Esophagus muscularis mucosa (tissue), 4 donors: ENCODE measurements at regions not wholly inside any gene's neighbourhood (a gene's known extent, or its start where the extent isn't known, plus 50 kb on each side); places are given as distances from the start of the nearest gene placed in this dataset.

Source experiments
- DNase-seq: peaks from one replicate; pipeline ENCODE4 v3.0.0-alpha.2; 2017; ENCODE audit errors: extremely low spot score
- H3K27ac ChIP-seq, 4 donors: fragments of 200-600 bp; sonication (generic); replicated peaks in 1 of 4; 1 replicate in 3 of 4; 2 replicates in 1 of 4; pipeline ENCODE4 v1.5.1; 2016 to 2019; ENCODE audit warnings: mild to moderate bottlenecking in 1 of 4
- H3K27me3 ChIP-seq, 4 donors: fragments of 200-600 bp; sonication (generic); one replicate each; pipeline versions ENCODE4 v1.5.1 to v1.6.0; 2016 to 2019
- H3K36me3 ChIP-seq, 4 donors: fragments of 200-600 bp; sonication (generic); one replicate each; pipeline ENCODE4 v1.5.1; 2016 to 2019
- H3K4me1 ChIP-seq, 4 donors: fragments of 200-600 bp; sonication (generic); one replicate each; pipeline ENCODE4 v1.5.1; 2016 to 2019
- H3K4me3 ChIP-seq, 4 donors: fragments of 200-600 bp; sonication (generic); 1 replicate in 2 of 4; 2 replicates in 2 of 4; pipeline ENCODE4 v1.5.1; 2016 to 2019; ENCODE audit warnings: mild to moderate bottlenecking in 4 of 4, moderate library complexity in 1 of 4
- H3K9me3 ChIP-seq, 4 donors: fragments of 200-600 bp; sonication (generic); 1 replicate in 3 of 4; 2 replicates in 1 of 4; pipeline ENCODE4 v1.5.1; 2016 to 2019
- CTCF ChIP-seq, 3 experiments: fragments of 200-600 bp in 2 of 3; fragments of 450-650 bp in 1 of 3; sonication (generic) in 2 of 3; IDR thresholded peaks; one replicate each; pipeline ENCODE4 v1.5.1; 2017 to 2019; ENCODE audit warnings: antibody characterized with exemption in 3 of 3, mild to moderate bottlenecking in 2 of 3, moderate library complexity in 1 of 3
- EP300 ChIP-seq: sonication (generic); formaldehyde crosslinking; IDR thresholded peaks from one replicate; pipeline ENCODE4 v1.6.1; 2017; ENCODE audit warnings: antibody characterized with exemption
- POLR2A ChIP-seq: fragments of 450-650 bp; IDR thresholded peaks from one replicate; pipeline ENCODE4 v1.6.1; 2017; ENCODE audit warnings: antibody characterized with exemption, moderate library complexity, mild to moderate bottlenecking, low read depth
- POLR2AphosphoS5 ChIP-seq, 2 donors: sonication (generic); formaldehyde crosslinking; IDR thresholded peaks; one replicate each; pipeline ENCODE4 v1.6.1; 2017; ENCODE audit warnings: antibody characterized with exemption in 2 of 2
- WGBS: methylation state at CpG from one replicate; pipeline ENCODE4 v1.1.5; 2018; 5-methylcytosine and 5-hydroxymethylcytosine counted together
- intact Hi-C: fragments of 100-400 bp; cut with DNase I; formaldehyde crosslinking; loops from one replicate; pipeline ENCODE4 v1.15.1; 2023

GRCh38 chr2:182565911-182566567 lies 139.2 kb upstream of the PDE1A start:
- no peaks in the 10 kb centered on the region for H3K4me1 ChIP-seq
- H3K4me3 ChIP-seq: no peak overlapping the region
- H3K9me3 ChIP-seq: no peaks in the 10 kb centered on the region
- no peaks in the 10 kb centered on the region for H3K36me3 ChIP-seq
- no peak overlapping the region for H3K27ac ChIP-seq
- TF ChIP-seq POLR2AphosphoS5 (IDR thresholded peaks at IDR 0.05) (no peak), POLR2A (no peak), EP300 (no peak), CTCF (IDR thresholded peaks at IDR 0.05) (no peak)
- no peaks in the 10 kb centered on the region for H3K27me3 ChIP-seq
- WGBS: 95% methylated on average over 1 of the region's 1 CpG
- DNase-seq: no peak
- intact Hi-C loops: no loop called here

GRCh38 chr2:182573553-182573952 lies 142.5 kb upstream of the DNAJC10 start:
- H3K4me1 ChIP-seq: no peaks in the 10 kb centered on the region
- DNase-seq: no peak
- intact Hi-C loops: no loop called here
- TF ChIP-seq EP300: no peak
- no peak for TF ChIP-seq CTCF (IDR thresholded peaks at IDR 0.05)
- TF ChIP-seq POLR2AphosphoS5 (IDR thresholded peaks at IDR 0.05): no peak
- no peak overlapping the region for H3K4me3 ChIP-seq
- H3K36me3 ChIP-seq: no peaks in the 10 kb centered on the region
- no peak overlapping the region for H3K27ac ChIP-seq
- H3K9me3 ChIP-seq: no peaks in the 10 kb centered on the region
- 96% methylated on average over 4 of the region's 4 CpGs for WGBS
- H3K27me3 ChIP-seq: no peaks in the 10 kb centered on the region

GRCh38 chr2:182577816-182578215 lies 138.2 kb upstream of the DNAJC10 start:
- no peak for DNase-seq
- no peak overlapping the region for H3K4me3 ChIP-seq
- H3K27me3 ChIP-seq: no peaks in the 10 kb centered on the region
- 85% methylated on average over 6 of the region's 6 CpGs for WGBS
- TF ChIP-seq POLR2A (no peak), CTCF (IDR thresholded peaks at IDR 0.05) (no peak), EP300 (no peak), POLR2AphosphoS5 (IDR thresholded peaks at IDR 0.05) (no peak)
- H3K9me3 ChIP-seq: no peaks in the 10 kb centered on the region
- no peak overlapping the region for H3K27ac ChIP-seq
- intact Hi-C loops: no loop called here
- H3K4me1 ChIP-seq: no peaks in the 10 kb centered on the region
- H3K36me3 ChIP-seq: no peaks in the 10 kb centered on the region

GRCh38 chr2:182581196-182581935 lies 134.7 kb upstream of the DNAJC10 start:
- intact Hi-C loops: no loop called here
- TF ChIP-seq POLR2AphosphoS5 (IDR thresholded peaks at IDR 0.05): no peak
- no peak for TF ChIP-seq EP300

GRCh38 chr2:182584462-182584861 lies 131.6 kb upstream of the DNAJC10 start:
- no peak for DNase-seq
- intact Hi-C loops: no loop called here
- Histone ChIP-seq H3K9me3 (no peaks in the 10 kb centered on the region), H3K4me1 (peaks cover 0 to 6% (median 0%) of the 10 kb centered on the region in 4 donors), H3K27ac (no peak overlapping the region), H3K36me3 (no peaks in the 10 kb centered on the region), H3K27me3 (no peaks in the 10 kb centered on the region), H3K4me3 (no peak overlapping the region)
- 83% methylated on average over 3 of the region's 3 CpGs for WGBS
- no peak for TF ChIP-seq POLR2A
- no peak for TF ChIP-seq EP300
- TF ChIP-seq CTCF (IDR thresholded peaks at IDR 0.05): no peak
- no peak for TF ChIP-seq POLR2AphosphoS5 (IDR thresholded peaks at IDR 0.05)

More at GRCh38 chr2:182581196-182581935, 134.7 kb upstream of the DNAJC10 start:
- Histone ChIP-seq H3K4me3 (no peak overlapping the region), H3K27me3 (no peaks in the 10 kb centered on the region), H3K4me1 (no peaks in the 10 kb centered on the region), H3K9me3 (no peaks in the 10 kb centered on the region), H3K27ac (no peak overlapping the region), H3K36me3 (no peaks in the 10 kb centered on the region)
- no peak for DNase-seq
- 74% methylated on average over 4 of the region's 4 CpGs for WGBS
